AG09309 (cell line): ENCODE measurements at regions not wholly inside any gene's neighbourhood (a gene's known extent, or its start where the extent isn't known, plus 50 kb on each side); places are given as distances from the start of the nearest gene placed in this dataset.

ENCODE experiments used
- DNase-seq: peaks from one replicate; pipeline ENCODE4 v3.0.0-alpha.2; 2010; ENCODE audit warnings: low read depth
- H3K4me3 ChIP-seq: 2 replicates; pipeline ENCODE4 v1.5.1; 2011; ENCODE audit warnings: mild to moderate bottlenecking, low read depth, low read length, moderate library complexity; ENCODE audit not compliant: control insufficient read depth
- CTCF ChIP-seq: IDR thresholded peaks from 2 replicates; pipeline ENCODE4 v1.5.1; 2011; ENCODE audit warnings: mild to moderate bottlenecking, low read depth, low read length, inconsistent platforms; ENCODE audit not compliant: insufficient read depth, control insufficient read depth; ENCODE audit errors: missing control alignments

DNA sequence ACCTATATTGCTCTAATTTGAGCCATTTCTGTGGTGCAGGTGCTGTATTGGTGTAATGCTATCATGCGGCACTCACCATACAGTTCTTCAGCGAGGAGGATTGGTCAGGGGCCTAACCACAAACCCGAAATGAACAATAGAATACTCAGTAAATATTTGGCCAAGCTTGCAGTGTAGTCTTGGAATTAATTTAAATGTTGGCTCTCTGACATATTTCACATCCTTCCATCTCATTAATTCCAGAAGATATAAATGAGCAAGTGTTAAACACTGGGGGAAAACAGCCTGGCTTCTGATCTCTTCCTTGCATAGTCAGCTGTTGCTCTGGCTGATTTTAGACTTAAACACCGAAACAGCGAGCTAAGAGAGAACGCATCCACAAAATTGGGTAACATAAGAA is 663.1 kb upstream of the GHITM start:
- no peak for TF ChIP-seq CTCF
- DNase-seq: no peak
- H3K4me3 ChIP-seq: no peak overlapping the region

- H3K4me3 ChIP-seq: no peak overlapping the region
- TF ChIP-seq CTCF: no peak
- DNase-seq: no peak
Observed at GRCh38 chr10:83489161-83489560, 650.1 kb upstream of the GHITM start.

- no peak for DNase-seq
- no peak for TF ChIP-seq CTCF
- no peak overlapping the region for H3K4me3 ChIP-seq
Observed at GRCh38 chr10:83492004-83492403, 647.3 kb upstream of the GHITM start.

DNA sequence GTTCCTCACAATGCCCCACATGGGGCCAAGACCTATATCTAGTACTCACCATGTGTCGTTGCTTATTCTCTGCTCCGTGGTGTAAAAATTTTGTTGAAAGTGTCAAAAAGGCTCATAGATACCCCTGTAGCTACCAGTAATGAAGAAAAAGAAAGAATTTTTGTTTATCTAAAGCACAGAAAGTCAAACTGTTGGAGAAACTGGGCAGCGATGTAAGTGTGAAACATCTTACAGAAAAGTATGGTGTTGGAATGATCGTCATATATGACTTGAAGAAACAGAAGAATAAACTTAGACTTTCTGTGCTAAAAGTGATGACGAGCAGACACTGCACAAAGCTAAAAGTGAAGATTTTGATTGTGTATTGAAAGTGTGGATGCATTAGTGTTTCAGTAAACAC is 626.6 kb upstream of the GHITM start:
- TF ChIP-seq CTCF: no peak
- DNase-seq: no peak

GRCh38 chr10:83515001-83515400 is 624.3 kb upstream of the GHITM start:
- no peak for TF ChIP-seq CTCF
- DNase-seq: no peak
- H3K4me3 ChIP-seq: no peak overlapping the region

More for the DNA sequence above, 626.6 kb upstream of the GHITM start:
- H3K4me3 ChIP-seq: no peak overlapping the region

DNA sequence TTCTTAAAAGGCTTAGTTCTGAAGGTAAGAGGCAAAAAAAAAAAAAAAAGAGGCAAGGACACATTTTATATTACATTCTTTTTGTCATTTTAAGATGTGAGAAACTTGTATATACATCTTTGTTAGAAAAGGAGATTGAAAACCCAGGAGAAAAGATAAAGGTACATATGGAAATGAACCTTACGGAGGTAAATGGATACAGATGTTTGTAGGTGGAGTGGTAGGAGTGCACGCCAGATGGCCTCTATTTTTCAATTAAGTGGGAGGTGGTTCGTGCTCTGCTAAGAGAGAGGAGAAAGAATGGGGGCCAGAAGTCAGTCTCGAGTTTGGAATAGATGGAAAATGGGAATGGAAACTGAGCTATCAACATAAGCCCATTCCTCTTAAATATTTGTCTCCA is 622.5 kb upstream of the GHITM start:
- H3K4me3 ChIP-seq: no peak overlapping the region
- no peak for DNase-seq
- no peak for TF ChIP-seq CTCF

DNA sequence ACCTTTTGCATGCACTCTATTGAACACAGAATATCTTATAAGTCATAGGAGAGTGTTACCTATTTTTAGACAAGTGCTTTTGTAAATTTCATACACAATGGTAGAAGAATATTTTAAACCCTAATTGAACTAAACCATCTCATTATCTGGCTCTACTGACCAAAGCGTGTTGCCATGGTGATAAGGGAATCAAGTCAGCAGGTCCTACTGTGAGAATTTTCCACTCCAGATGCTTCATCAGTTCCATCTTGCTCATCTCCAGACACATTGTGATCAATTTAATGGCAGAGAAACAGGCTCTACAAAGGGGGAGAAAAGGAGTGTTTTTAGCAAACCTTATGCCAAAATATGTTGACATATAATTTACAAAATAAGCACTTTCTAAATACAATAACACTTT is 621.9 kb upstream of the GHITM start:
- H3K4me3 ChIP-seq: no peak overlapping the region
- no peak for TF ChIP-seq CTCF
- DNase-seq: no peak
